ENCODE measurements at regions not wholly inside any gene's neighbourhood (a gene's known extent, or its start where the extent isn't known, plus 50 kb on each side); places are given as distances from the start of the nearest gene placed in this dataset.

GRCh38 chr7:94761451-94761850, 105.5 kb upstream of the SGCE start:
- Mint-ChIP-seq H3K36me3 (ENCODE audit: insufficient read depth, unreplicated experiment) (no peaks in the 10 kb centered on the region), H3K4me3 (ENCODE audit: unreplicated experiment) (no peak overlapping the region), H3K4me1 (ENCODE audit: low read depth, unreplicated experiment) (no peaks in the 10 kb centered on the region), H3K27ac (ENCODE audit: unreplicated experiment) (no peak overlapping the region), H3K27me3 (ENCODE audit: insufficient read depth, unreplicated experiment) (no peaks in the 10 kb centered on the region), H3K9me3 (ENCODE audit: unreplicated experiment) (no peaks in the 10 kb centered on the region)
- intact Hi-C loops (cut with micrococcal nuclease; ENCODE audit: unreplicated experiment): no loop called here
- BruUV-seq (replicated peaks): no TSS peak
- ChIA-PET CTCF (interaction anchor here (0.9 kb wide), 1 partner anchor 13 kb away, joined by 4 read pairs; no protein-coding TSS in a partner anchor), POLR2A (no interaction called here)
- TF ChIP-seq CTCF (IDR thresholded peaks at IDR 0.05; ENCODE audit: insufficient read depth in 1 of 2, low read depth in 1 of 2, low read length in 1 of 2, severe bottlenecking in 1 of 2, unreplicated experiment in 1 of 2): no peak
- Histone ChIP-seq H3K4me3 (ENCODE audit: low read depth, low read length) (no peak overlapping the region), H3K9me3 (0 out of 2 replicates have a peak, but pooled peaks cover 3% of the 10 kb centered on the region), H3K36me3 (ENCODE audit: control insufficient read depth, insufficient read depth, low read length) (no peaks in the 10 kb centered on the region), H3K4me1 (no peaks in the 10 kb centered on the region), H3K27me3 (replicated peaks; ENCODE audit: control insufficient read depth, insufficient read depth, low read length) (no peaks in the 10 kb centered on the region)
- no peak for DNase-seq

- no peak overlapping the region for H3K4me3 Mint-ChIP-seq (ENCODE audit: unreplicated experiment)
- no peak for TF ChIP-seq CTCF (IDR thresholded peaks at IDR 0.05; ENCODE audit: insufficient read depth in 1 of 2, low read depth in 1 of 2, low read length in 1 of 2, severe bottlenecking in 1 of 2, unreplicated experiment in 1 of 2)
- intact Hi-C loops (cut with micrococcal nuclease; ENCODE audit: unreplicated experiment): no loop called here
- H3K27me3 ChIP-seq (replicated peaks; ENCODE audit: control insufficient read depth, insufficient read depth, low read length): no peaks in the 10 kb centered on the region
- H3K36me3 ChIP-seq (ENCODE audit: control insufficient read depth, insufficient read depth, low read length): no peaks in the 10 kb centered on the region
- H3K9me3 ChIP-seq: no peaks in the 10 kb centered on the region
- BruUV-seq (replicated peaks): no TSS peak
- H3K9me3 Mint-ChIP-seq (ENCODE audit: unreplicated experiment): no peaks in the 10 kb centered on the region
- ChIA-PET CTCF (no interaction called here), POLR2A (no interaction called here)
- H3K4me1 Mint-ChIP-seq (ENCODE audit: low read depth, unreplicated experiment): no peaks in the 10 kb centered on the region
- H3K4me1 ChIP-seq: no peaks in the 10 kb centered on the region
- H3K4me3 ChIP-seq (ENCODE audit: low read depth, low read length): no peak overlapping the region
- H3K36me3 Mint-ChIP-seq (ENCODE audit: insufficient read depth, unreplicated experiment): no peaks in the 10 kb centered on the region
- DNase-seq: no peak
- no peaks in the 10 kb centered on the region for H3K27me3 Mint-ChIP-seq (ENCODE audit: insufficient read depth, unreplicated experiment)
- H3K27ac Mint-ChIP-seq (ENCODE audit: unreplicated experiment): no peak overlapping the region
These were observed 107.3 kb upstream of the SGCE start for GRCh38 chr7:94763268-94763667.

- intact Hi-C loops (cut with micrococcal nuclease; ENCODE audit: unreplicated experiment): no loop called here
These were observed 113.8 kb upstream of the SGCE start for GRCh38 chr7:94769724-94770123.

More at GRCh38 chr7:94769724-94770123, 113.8 kb upstream of the SGCE start:
- Mint-ChIP-seq H3K4me3 (ENCODE audit: unreplicated experiment) (no peak overlapping the region), H3K4me1 (ENCODE audit: low read depth, unreplicated experiment) (no peaks in the 10 kb centered on the region), H3K27me3 (ENCODE audit: insufficient read depth, unreplicated experiment) (no peaks in the 10 kb centered on the region), H3K36me3 (ENCODE audit: insufficient read depth, unreplicated experiment) (no peaks in the 10 kb centered on the region), H3K9me3 (ENCODE audit: unreplicated experiment) (peaks cover 10% of the 10 kb centered on the region), H3K27ac (ENCODE audit: unreplicated experiment) (no peak overlapping the region)
- no peak for TF ChIP-seq CTCF (IDR thresholded peaks at IDR 0.05; ENCODE audit: insufficient read depth in 1 of 2, low read depth in 1 of 2, low read length in 1 of 2, severe bottlenecking in 1 of 2, unreplicated experiment in 1 of 2)
- CTCF ChIA-PET: no interaction called here
- BruUV-seq (replicated peaks): no TSS peak
- Histone ChIP-seq H3K9me3 (0 out of 2 replicates have a peak, but pooled peaks cover 5% of the 10 kb centered on the region), H3K27me3 (replicated peaks; ENCODE audit: control insufficient read depth, insufficient read depth, low read length) (no peaks in the 10 kb centered on the region), H3K4me3 (ENCODE audit: low read depth, low read length) (no peak overlapping the region), H3K4me1 (no peaks in the 10 kb centered on the region), H3K36me3 (ENCODE audit: control insufficient read depth, insufficient read depth, low read length) (no peaks in the 10 kb centered on the region)
- POLR2A ChIA-PET: no interaction called here
- no peak for DNase-seq
